ENCODE measurements at regions not wholly inside any gene's neighbourhood (a gene's known extent, or its start where the extent isn't known, plus 50 kb on each side); places are given as distances from the start of the nearest gene placed in this dataset.

DNA sequence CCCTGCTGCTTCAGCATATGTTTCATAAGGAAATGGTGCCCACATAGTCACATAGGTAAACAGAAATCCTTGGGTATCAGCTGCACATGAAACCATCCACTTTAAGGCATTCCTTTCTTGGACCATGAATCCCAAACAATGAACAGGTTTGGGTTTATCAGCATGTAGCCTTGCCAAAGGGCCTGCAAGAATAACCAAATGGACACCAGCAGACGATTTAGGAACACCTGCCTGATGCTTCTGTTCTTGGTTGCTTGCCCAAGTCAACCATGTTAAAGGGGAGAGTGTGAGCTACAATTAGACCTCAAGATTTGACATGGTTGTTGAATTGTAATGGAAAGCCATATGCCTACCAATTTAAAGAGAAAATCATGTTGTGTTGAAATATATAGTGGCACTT lies 1342.7 kb upstream of the PIK3C3 start:
- TF ChIP-seq CTCF (IDR thresholded peaks at IDR 0.05; ENCODE audit: insufficient read depth, low read depth, low read length) (no peak), EZH2 (IDR thresholded peaks at IDR 0.05; ENCODE audit: insufficient read depth, low read length) (no peak)
